RWPE2 (cell line): ENCODE measurements at regions not wholly inside any gene's neighbourhood (a gene's known extent, or its start where the extent isn't known, plus 50 kb on each side); places are given as distances from the start of the nearest gene placed in this dataset.

Experiments used
- ATAC-seq: fragments of 200-7000 bp; cut with Tn5 transposase; 3 replicates; pipeline ENCODE4 v1.9.1; 2021; ENCODE audit warnings: low read depth
- DNase-seq: peaks from one replicate; pipeline ENCODE4 v3.0.0-alpha.2; 2020; ENCODE audit warnings: low spot score
- H3K27ac ChIP-seq: fragments of 450-650 bp; 2 replicates; pipeline ENCODE4 v1.5.1; 2017; ENCODE audit warnings: mild to moderate bottlenecking; ENCODE audit not compliant: poor library complexity, severe bottlenecking
- H3K27me3 ChIP-seq: fragments of 250-450 bp; sonication (Bioruptor Pico); 2 replicates; pipeline ENCODE4 v1.5.1; 2021; ENCODE audit warnings: mild to moderate bottlenecking, moderate library complexity; ENCODE audit not compliant: insufficient read depth, poor library complexity, severe bottlenecking
- H3K36me3 ChIP-seq: fragments of 250-450 bp; sonication (Bioruptor Pico); 2 replicates; pipeline ENCODE4 v1.5.1; 2020; ENCODE audit warnings: low read depth, mild to moderate bottlenecking, moderate library complexity
- H3K4me1 ChIP-seq: fragments of 250-450 bp; sonication (Bioruptor Pico); 2 replicates; pipeline ENCODE4 v1.5.1; 2021; ENCODE audit warnings: mild to moderate bottlenecking, moderate library complexity; ENCODE audit not compliant: insufficient read depth, poor library complexity, severe bottlenecking
- H3K4me3 ChIP-seq: fragments of 250-450 bp; sonication (Bioruptor Pico); 2 replicates; pipeline ENCODE4 v1.5.1; 2021; ENCODE audit warnings: mild to moderate bottlenecking, moderate library complexity; ENCODE audit not compliant: severe bottlenecking
- H3K9me3 ChIP-seq: fragments of 250-450 bp; sonication (Bioruptor Pico); 2 replicates; pipeline ENCODE4 v1.5.1; 2021; ENCODE audit warnings: mild to moderate bottlenecking, moderate library complexity; ENCODE audit not compliant: severe bottlenecking
- TF ChIP-seq, protein P1 (sequence below): fragments of 450-650 bp; IDR thresholded peaks from one replicate; pipeline ENCODE4 v1.5.1; 2017; ENCODE audit warnings: mild to moderate bottlenecking, moderate library complexity; ENCODE audit not compliant: poor library complexity, severe bottlenecking

DNA sequence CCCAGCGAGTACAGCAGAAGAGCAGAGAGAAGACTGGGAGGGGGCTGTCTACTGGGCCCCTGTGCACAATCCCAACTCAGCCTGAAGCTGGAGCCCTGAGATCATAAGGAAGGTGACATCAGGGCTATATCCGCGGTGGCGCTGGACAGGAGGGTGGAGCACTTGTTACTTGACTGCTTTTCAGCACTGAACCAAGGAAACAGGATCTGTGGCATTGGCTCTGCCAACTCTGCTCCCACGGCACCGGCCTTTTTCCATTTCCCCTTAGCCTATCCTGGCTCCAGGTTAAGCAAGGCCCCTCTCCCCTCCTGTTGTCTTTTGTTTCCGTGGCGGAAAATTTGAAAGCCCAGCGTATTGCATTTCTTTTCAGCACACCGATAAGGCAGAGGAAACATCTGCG lies 125.0 kb upstream of the IRX3 start:
- TF ChIP-seq, protein P1, sequence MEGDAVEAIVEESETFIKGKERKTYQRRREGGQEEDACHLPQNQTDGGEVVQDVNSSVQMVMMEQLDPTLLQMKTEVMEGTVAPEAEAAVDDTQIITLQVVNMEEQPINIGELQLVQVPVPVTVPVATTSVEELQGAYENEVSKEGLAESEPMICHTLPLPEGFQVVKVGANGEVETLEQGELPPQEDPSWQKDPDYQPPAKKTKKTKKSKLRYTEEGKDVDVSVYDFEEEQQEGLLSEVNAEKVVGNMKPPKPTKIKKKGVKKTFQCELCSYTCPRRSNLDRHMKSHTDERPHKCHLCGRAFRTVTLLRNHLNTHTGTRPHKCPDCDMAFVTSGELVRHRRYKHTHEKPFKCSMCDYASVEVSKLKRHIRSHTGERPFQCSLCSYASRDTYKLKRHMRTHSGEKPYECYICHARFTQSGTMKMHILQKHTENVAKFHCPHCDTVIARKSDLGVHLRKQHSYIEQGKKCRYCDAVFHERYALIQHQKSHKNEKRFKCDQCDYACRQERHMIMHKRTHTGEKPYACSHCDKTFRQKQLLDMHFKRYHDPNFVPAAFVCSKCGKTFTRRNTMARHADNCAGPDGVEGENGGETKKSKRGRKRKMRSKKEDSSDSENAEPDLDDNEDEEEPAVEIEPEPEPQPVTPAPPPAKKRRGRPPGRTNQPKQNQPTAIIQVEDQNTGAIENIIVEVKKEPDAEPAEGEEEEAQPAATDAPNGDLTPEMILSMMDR: no peak
- DNase-seq (no peak), ATAC-seq (no peak)
- Histone ChIP-seq H3K36me3 (no peaks in the 10 kb centered on the region), H3K9me3 (no peaks in the 10 kb centered on the region), H3K4me1 (no peaks in the 10 kb centered on the region), H3K27me3 (no peaks in the 10 kb centered on the region), H3K27ac (no peak overlapping the region), H3K4me3 (no peak overlapping the region)

DNA sequence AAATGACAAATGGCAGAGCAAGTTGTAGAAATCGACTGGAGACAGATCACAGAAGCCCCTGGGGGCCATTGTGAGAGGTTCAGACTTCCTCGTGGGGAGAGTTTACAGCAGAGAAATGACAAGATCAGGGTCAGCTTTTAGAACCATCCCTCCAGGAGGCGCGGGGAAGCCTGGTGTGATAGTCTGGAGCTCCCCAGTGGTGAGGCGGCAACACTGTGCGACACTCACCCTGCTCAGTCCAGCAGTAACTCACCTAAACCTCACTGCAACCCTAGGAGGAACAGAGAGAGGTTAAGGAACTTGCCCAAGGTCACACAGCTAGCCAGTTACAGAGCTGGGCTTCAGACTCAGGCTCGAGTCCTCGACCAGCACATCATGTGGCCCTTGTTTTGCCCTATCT lies 123.4 kb upstream of the IRX3 start:
- TF ChIP-seq, protein P1: no peak
- Histone ChIP-seq H3K4me3 (no peak overlapping the region), H3K36me3 (no peaks in the 10 kb centered on the region), H3K27ac (no peak overlapping the region), H3K27me3 (no peaks in the 10 kb centered on the region), H3K9me3 (no peaks in the 10 kb centered on the region), H3K4me1 (no peaks in the 10 kb centered on the region)
- DNase-seq (no peak), ATAC-seq (no peak)

DNA sequence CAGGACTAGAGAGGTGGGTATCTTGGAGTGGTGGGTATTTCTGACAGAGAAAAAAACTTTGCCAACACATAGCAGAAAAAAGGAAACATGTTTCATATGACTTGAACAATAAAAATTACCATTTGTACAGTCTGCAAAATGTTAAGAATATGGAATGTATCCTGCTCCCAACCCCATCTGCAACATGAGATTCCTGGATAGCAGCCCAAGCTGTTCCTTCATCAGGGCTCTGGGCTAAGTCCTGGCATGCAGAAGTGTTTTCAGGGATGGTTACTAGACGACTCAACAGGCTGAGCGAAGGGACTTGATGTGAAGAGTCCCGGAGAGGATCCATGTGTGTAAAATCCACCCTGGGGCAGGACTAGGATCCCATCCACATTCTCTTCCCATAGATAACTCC lies 121.0 kb upstream of the IRX3 start:
- peak; percentile 80 for ATAC-seq
- TF ChIP-seq, protein P1: no peak
- H3K27ac ChIP-seq: no peak overlapping the region

DNA sequence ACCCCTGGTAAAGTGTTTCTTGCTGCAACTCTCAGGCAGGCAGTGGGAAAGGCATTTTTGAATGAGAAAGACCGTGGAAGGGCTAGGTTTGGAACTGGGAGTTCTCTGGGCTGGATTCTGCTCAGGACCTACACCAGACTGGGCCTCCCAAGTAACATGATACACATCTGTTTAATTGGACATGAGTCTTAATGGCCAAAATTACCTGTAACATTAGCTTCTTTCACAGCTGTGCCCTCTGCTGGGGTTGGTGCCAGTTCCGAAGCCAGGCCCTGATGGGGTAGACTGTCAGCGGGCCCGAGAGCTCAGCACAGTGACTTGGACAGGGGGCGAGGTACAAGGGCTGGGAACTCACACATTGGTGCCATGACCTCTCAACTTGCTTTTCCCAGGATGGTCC lies 118.9 kb upstream of the IRX3 start:
- H3K4me3 ChIP-seq: no peak overlapping the region
- H3K4me1 ChIP-seq: no peaks in the 10 kb centered on the region
- DNase-seq (no peak), ATAC-seq (no peak)
- H3K27me3 ChIP-seq: no peaks in the 10 kb centered on the region
- no peaks in the 10 kb centered on the region for H3K9me3 ChIP-seq
- TF ChIP-seq, protein P1: no peak
- no peak overlapping the region for H3K27ac ChIP-seq
- H3K36me3 ChIP-seq: no peaks in the 10 kb centered on the region

More for the DNA sequence above, 121.0 kb upstream of the IRX3 start:
- Histone ChIP-seq H3K9me3 (no peaks in the 10 kb centered on the region), H3K36me3 (no peaks in the 10 kb centered on the region), H3K4me3 (no peak overlapping the region), H3K27me3 (no peaks in the 10 kb centered on the region), H3K4me1 (no peaks in the 10 kb centered on the region)
- DNase-seq: no peak

DNA sequence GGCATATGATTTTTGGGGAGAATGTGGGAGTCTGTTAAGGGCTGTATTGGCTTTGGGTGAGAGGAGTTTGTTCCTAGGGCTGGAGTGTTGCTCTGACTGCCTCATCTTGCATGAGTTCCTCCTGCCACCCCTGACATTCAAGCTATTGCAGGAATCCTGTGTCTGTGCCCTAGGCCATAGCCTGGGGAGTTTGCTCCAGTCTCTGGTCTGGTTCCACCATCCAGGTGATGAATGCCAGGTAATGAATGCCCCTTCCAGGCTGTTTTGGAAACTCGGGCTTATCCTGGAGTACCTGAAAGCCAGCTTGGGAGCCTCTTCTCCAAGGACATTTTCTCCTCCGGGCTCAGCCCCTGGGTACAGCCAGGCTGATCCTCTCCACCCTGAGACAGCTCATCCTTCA lies 117.0 kb upstream of the IRX3 start:
- Histone ChIP-seq H3K27ac (no peak overlapping the region), H3K4me3 (no peak overlapping the region), H3K27me3 (no peaks in the 10 kb centered on the region), H3K9me3 (no peaks in the 10 kb centered on the region), H3K4me1 (no peaks in the 10 kb centered on the region), H3K36me3 (no peaks in the 10 kb centered on the region)
- DNase-seq (no peak), ATAC-seq (no peak)
- TF ChIP-seq, protein P1: no peak
